ENCODE measurements at regions not wholly inside any gene's neighbourhood (a gene's known extent, or its start where the extent isn't known, plus 50 kb on each side); places are given as distances from the start of the nearest gene placed in this dataset.
A peak's percentile ranks its signal among the peaks of the same experiment; 100 is the strongest.
"Not testable (repeated sequence)": the region's sequence is repeated elsewhere in the genome, so short reads cannot be mapped to it uniquely, and the experiment has no call there.

GRCh38 chrY:56677444-56677843 lies 31055.5 kb downstream of the CDY1 start:
- H3K27me3 Mint-ChIP-seq (ENCODE audit: low read depth); H3K4me1 Mint-ChIP-seq (ENCODE audit: low read depth); H3K36me3 Mint-ChIP-seq (ENCODE audit: low read depth); H3K9me3 Mint-ChIP-seq; intact Hi-C loops (cut with micrococcal nuclease); DNase-seq (ENCODE audit: low spot score); H3K27ac Mint-ChIP-seq; H3K4me3 Mint-ChIP-seq (ENCODE audit: low read depth): not testable (repeated sequence)

- DNase-seq (ENCODE audit: low spot score); H3K27me3 Mint-ChIP-seq (ENCODE audit: low read depth); H3K36me3 Mint-ChIP-seq (ENCODE audit: low read depth); H3K27ac Mint-ChIP-seq; H3K9me3 Mint-ChIP-seq; H3K4me1 Mint-ChIP-seq (ENCODE audit: low read depth); intact Hi-C loops (cut with micrococcal nuclease); H3K4me3 Mint-ChIP-seq (ENCODE audit: low read depth): not testable (repeated sequence)
These were observed 31056.2 kb downstream of the CDY1 start for GRCh38 chrY:56678046-56678626.

- H3K4me1 Mint-ChIP-seq (ENCODE audit: low read depth); intact Hi-C loops (cut with micrococcal nuclease); H3K4me3 Mint-ChIP-seq (ENCODE audit: low read depth); H3K36me3 Mint-ChIP-seq (ENCODE audit: low read depth); H3K27me3 Mint-ChIP-seq (ENCODE audit: low read depth); H3K27ac Mint-ChIP-seq; H3K9me3 Mint-ChIP-seq: not testable (repeated sequence)
- peak; percentile 25 for DNase-seq (ENCODE audit: low spot score)
These were observed 31063.5 kb downstream of the CDY1 start for GRCh38 chrY:56685381-56685780.

Data from activated T-helper 2 cell treated with anti-CD3 and anti-CD28 coated beads, Interferon-gamma antibody, Interleukin-2, Interleukin-4, amounts not matched to agents 10 μg/mL and 5 μg/mL and 100 μg/mL, durations not matched to agents 14 hours and 24 hours and 36 hours (primary cell).